A549 (cell line): ENCODE measurements at regions not wholly inside any gene's neighbourhood (a gene's known extent, or its start where the extent isn't known, plus 50 kb on each side); places are given as distances from the start of the nearest gene placed in this dataset.

Source experiments
- EHF ChIP-seq: fragments of 250-450 bp; sonication (Bioruptor Pico); IDR thresholded peaks from 2 replicates; pipeline ENCODE4 v1.5.0; 2020; ENCODE audit warnings: mild to moderate bottlenecking
- HOXA7 ChIP-seq: fragments of 250-450 bp; sonication (Bioruptor Pico); IDR thresholded peaks from 2 replicates; pipeline ENCODE4 v1.5.0; 2020; ENCODE audit warnings: mild to moderate bottlenecking, moderate library complexity
- MYC ChIP-seq: IDR thresholded peaks from 2 replicates; pipeline ENCODE4 v1.6.1; 2012; ENCODE audit warnings: mild to moderate bottlenecking, inconsistent platforms, low read length, improper control_type of control experiment, borderline replicate concordance
- NR3C1 ChIP-seq: fragments of >200 bp; sonication (Bioruptor Twin); formaldehyde crosslinking; IDR thresholded peaks from 3 replicates; pipeline ENCODE4 v1.6.1; 2017
- RAD21 ChIP-seq, 2 experiments: fragments of >200 bp in 1 of 2; sonication (Bioruptor Twin) in 1 of 2; formaldehyde crosslinking in 1 of 2; IDR thresholded peaks in 1 of 2; conservative IDR thresholded peaks in 1 of 2; 2 replicates in 1 of 2; 3 replicates in 1 of 2; pipeline ENCODE4 v1.6.1; 2012 to 2018; ENCODE audit warnings: inconsistent platforms in 1 of 2
- RCOR1 ChIP-seq: fragments of 150-350 bp; IDR thresholded peaks from 2 replicates; pipeline ENCODE4 v1.6.1; 2014; ENCODE audit warnings: antibody characterized with exemption, low read length, low read depth
- RFX5 ChIP-seq: fragments of 450-650 bp; IDR thresholded peaks from 2 replicates; pipeline ENCODE4 v1.7.1; 2014; ENCODE audit warnings: antibody characterized with exemption, mild to moderate bottlenecking, moderate library complexity
- TF ChIP-seq, protein P1 (sequence below): IDR thresholded peaks from 2 replicates; pipeline ENCODE4 v1.6.1; 2012; ENCODE audit warnings: low read depth, borderline replicate concordance
- TF ChIP-seq, protein P2 (sequence below): fragments of >200 bp; sonication (Bioruptor Twin); formaldehyde crosslinking; IDR thresholded peaks from 3 replicates; pipeline ENCODE4 v1.5.1; 2016

DNA sequence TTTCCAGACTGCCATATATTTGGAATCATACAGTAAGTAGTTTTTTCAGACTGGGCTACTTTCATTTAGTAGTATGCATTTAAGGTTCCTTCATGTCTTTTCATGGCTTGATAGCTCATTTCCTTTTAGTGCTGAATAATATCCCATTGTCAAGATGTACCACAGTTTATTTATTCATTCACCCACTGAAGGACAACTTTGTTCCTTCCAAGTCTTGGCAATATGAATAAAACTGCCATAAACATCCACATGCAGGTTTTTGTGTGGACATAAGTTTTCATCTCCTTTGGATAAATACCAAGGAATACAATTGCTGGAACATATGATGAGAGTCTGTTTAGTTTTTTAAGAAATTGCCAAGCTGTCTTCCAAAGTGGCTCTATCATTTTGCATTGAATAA lies 366.4 kb upstream of the NFIA start:
- TF ChIP-seq NR3C1 (no peak), HOXA7 (CRISPR knock-in tag) (no peak), RFX5 (no peak), MYC (no peak), RAD21 (conservative IDR thresholded peaks at IDR 0.05 in 1 of 2, IDR thresholded peaks at IDR 0.05 in 1 of 2) (no peak), EHF (CRISPR knock-in tag) (no peak), RCOR1 (no peak)
- TF ChIP-seq, protein P1, sequence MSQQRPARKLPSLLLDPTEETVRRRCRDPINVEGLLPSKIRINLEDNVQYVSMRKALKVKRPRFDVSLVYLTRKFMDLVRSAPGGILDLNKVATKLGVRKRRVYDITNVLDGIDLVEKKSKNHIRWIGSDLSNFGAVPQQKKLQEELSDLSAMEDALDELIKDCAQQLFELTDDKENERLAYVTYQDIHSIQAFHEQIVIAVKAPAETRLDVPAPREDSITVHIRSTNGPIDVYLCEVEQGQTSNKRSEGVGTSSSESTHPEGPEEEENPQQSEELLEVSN: no peak
- TF ChIP-seq, protein P2, sequence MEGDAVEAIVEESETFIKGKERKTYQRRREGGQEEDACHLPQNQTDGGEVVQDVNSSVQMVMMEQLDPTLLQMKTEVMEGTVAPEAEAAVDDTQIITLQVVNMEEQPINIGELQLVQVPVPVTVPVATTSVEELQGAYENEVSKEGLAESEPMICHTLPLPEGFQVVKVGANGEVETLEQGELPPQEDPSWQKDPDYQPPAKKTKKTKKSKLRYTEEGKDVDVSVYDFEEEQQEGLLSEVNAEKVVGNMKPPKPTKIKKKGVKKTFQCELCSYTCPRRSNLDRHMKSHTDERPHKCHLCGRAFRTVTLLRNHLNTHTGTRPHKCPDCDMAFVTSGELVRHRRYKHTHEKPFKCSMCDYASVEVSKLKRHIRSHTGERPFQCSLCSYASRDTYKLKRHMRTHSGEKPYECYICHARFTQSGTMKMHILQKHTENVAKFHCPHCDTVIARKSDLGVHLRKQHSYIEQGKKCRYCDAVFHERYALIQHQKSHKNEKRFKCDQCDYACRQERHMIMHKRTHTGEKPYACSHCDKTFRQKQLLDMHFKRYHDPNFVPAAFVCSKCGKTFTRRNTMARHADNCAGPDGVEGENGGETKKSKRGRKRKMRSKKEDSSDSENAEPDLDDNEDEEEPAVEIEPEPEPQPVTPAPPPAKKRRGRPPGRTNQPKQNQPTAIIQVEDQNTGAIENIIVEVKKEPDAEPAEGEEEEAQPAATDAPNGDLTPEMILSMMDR: no peak
